Panc1 (cell line): ENCODE measurements at regions not wholly inside any gene's neighbourhood (a gene's known extent, or its start where the extent isn't known, plus 50 kb on each side); places are given as distances from the start of the nearest gene placed in this dataset.

Experiments
- CTCF ChIP-seq: fragments of 450-650 bp; IDR thresholded peaks from 2 replicates; pipeline ENCODE4 v1.5.1; 2017; ENCODE audit warnings: mild to moderate bottlenecking
- POLR2AphosphoS5 ChIP-seq: IDR thresholded peaks from 2 replicates; pipeline ENCODE4 v1.6.1; 2012; ENCODE audit warnings: mild to moderate bottlenecking, low read depth, low read length, moderate library complexity
- REST ChIP-seq, 2 experiments: IDR thresholded peaks; 2 replicates each; pipeline ENCODE4 v1.6.1; 2011 to 2012; ENCODE audit warnings: low read depth in 2 of 2, control low read depth in 1 of 2, low read length in 1 of 2, mild to moderate bottlenecking in 1 of 2, moderate library complexity in 1 of 2; ENCODE audit not compliant: insufficient read depth in 1 of 2
- SIN3A ChIP-seq: IDR thresholded peaks from 2 replicates; pipeline ENCODE4 v1.6.1; 2012; ENCODE audit warnings: low read depth, mild to moderate bottlenecking, low read length, moderate library complexity, borderline replicate concordance; ENCODE audit not compliant: insufficient read depth
- TCF7L2 ChIP-seq: IDR thresholded peaks from 2 replicates; pipeline ENCODE4 v1.6.1; 2011; ENCODE audit warnings: mild to moderate bottlenecking, low read depth, low read length, inconsistent platforms

GRCh38 chr7:32242436-32242835 lies 172.2 kb upstream of the PDE1C start:
- TF ChIP-seq POLR2AphosphoS5 (no peak), CTCF (no peak), SIN3A (no peak), REST (IDR thresholded peaks at IDR 0.05; ENCODE audit: insufficient read depth in 1 of 2, low read depth in 2 of 2, low read length in 1 of 2) (no peak), TCF7L2 (no peak)
